ENCODE measurements at regions not wholly inside any gene's neighbourhood (a gene's known extent, or its start where the extent isn't known, plus 50 kb on each side); places are given as distances from the start of the nearest gene placed in this dataset.

GRCh38 chr15:101124731-101125451, 127.0 kb downstream of the CHSY1 start:
- no peak for DNase-seq
- Histone ChIP-seq H3K4me3 (no peak overlapping the region), H3K27ac (no peak overlapping the region), H3K27me3 (no peaks in the 10 kb centered on the region), H3K36me3 (no peaks in the 10 kb centered on the region), H3K4me1 (peaks cover 13 to 40% (median 26%) of the 10 kb centered on the region in 4 donors), H3K9me3 (no peaks in the 10 kb centered on the region)
- TF ChIP-seq EP300 (IDR thresholded peaks at IDR 0.05; ENCODE audit: low read depth) (no peak), CTCF (IDR thresholded peaks at IDR 0.05) (no peak), POLR2AphosphoS5 (IDR thresholded peaks at IDR 0.05) (no peak), POLR2A (IDR thresholded peaks at IDR 0.05) (no peak)
- intact Hi-C loops (cut with DNase I; ENCODE audit: low total_unique reads) = loop anchor here (10.0 kb wide), 1 partner anchor 120 kb away; no protein-coding TSS in a partner anchor
- 74 to 75% methylated on average over 9 to 10 of the region's 10 CpGs for WGBS, 2 donors (ENCODE audit: low coverage in 1 of 2)
- in situ Hi-C loops (cut with MboI; ENCODE audit: low pct_ligation_motif_present in 1 of 4, low pct_unique_long_range_greater_than_20kb in 1 of 4, low sequenced_read_pairs in 3 of 4) = no loop called here

- in situ Hi-C loops (cut with MboI; ENCODE audit: low pct_ligation_motif_present in 1 of 4, low pct_unique_long_range_greater_than_20kb in 1 of 4, low sequenced_read_pairs in 3 of 4) = no loop called here
- intact Hi-C loops (cut with DNase I; ENCODE audit: low total_unique reads) = loop anchor here (10.0 kb wide), 1 partner anchor 121 kb away; no protein-coding TSS in a partner anchor
- WGBS, 2 donors (ENCODE audit: low coverage in 1 of 2) = 95 to 97% methylated on average over 2 to 6 of the region's 6 CpGs
- TF ChIP-seq POLR2A (IDR thresholded peaks at IDR 0.05) = no peak
- no peak for TF ChIP-seq CTCF (IDR thresholded peaks at IDR 0.05)
- TF ChIP-seq POLR2AphosphoS5 (IDR thresholded peaks at IDR 0.05) = no peak
- no peak for TF ChIP-seq EP300 (IDR thresholded peaks at IDR 0.05; ENCODE audit: low read depth)
- Histone ChIP-seq H3K27ac (no peak overlapping the region), H3K9me3 (no peaks in the 10 kb centered on the region), H3K4me3 (no peak overlapping the region), H3K27me3 (no peaks in the 10 kb centered on the region), H3K4me1 (peaks cover 13 to 40% (median 26%) of the 10 kb centered on the region in 4 donors), H3K36me3 (no peaks in the 10 kb centered on the region)
- no peak for DNase-seq
These were observed 128.5 kb downstream of the CHSY1 start for GRCh38 chr15:101123222-101123910.

GRCh38 chr15:101122806-101123205, 129.0 kb downstream of the CHSY1 start:
- in situ Hi-C loops (cut with MboI; ENCODE audit: low pct_ligation_motif_present in 1 of 4, low pct_unique_long_range_greater_than_20kb in 1 of 4, low sequenced_read_pairs in 3 of 4) = no loop called here
- Histone ChIP-seq H3K27me3 (no peaks in the 10 kb centered on the region), H3K36me3 (no peaks in the 10 kb centered on the region), H3K4me3 (no peak overlapping the region), H3K9me3 (no peaks in the 10 kb centered on the region), H3K27ac (no peak overlapping the region), H3K4me1 (peaks cover 12 to 34% (median 24%) of the 10 kb centered on the region in 4 donors)
- TF ChIP-seq POLR2AphosphoS5 (IDR thresholded peaks at IDR 0.05) (no peak), EP300 (IDR thresholded peaks at IDR 0.05; ENCODE audit: low read depth) (no peak), POLR2A (IDR thresholded peaks at IDR 0.05) (no peak), CTCF (IDR thresholded peaks at IDR 0.05) (no peak)
- 60 to 89% methylated on average over 1 to 8 of the region's 8 CpGs for WGBS, 2 donors (ENCODE audit: low coverage in 1 of 2)
- DNase-seq = no peak
- intact Hi-C loops (cut with DNase I; ENCODE audit: low total_unique reads) = loop anchor here (10.0 kb wide), 1 partner anchor 122 kb away; no protein-coding TSS in a partner anchor

DNA sequence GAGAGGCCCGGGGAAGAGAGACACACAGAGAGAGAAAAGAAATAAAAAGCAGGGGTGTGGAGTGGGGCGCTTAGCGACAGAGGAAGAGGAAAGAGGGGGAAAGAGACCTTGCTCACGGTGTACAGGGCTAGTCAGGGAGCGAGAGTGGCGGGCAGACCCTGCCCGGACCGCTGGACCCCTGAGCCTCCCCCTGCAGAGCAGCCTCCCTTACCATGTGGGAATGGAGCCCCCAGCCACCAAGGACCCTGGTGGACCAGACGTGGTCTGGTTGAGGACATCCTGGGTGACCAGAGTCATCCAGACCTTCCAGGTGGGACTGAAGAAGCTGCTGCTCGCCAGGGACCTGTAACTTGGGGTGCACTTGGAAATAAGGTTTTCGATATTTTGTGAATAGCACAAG, 129.6 kb downstream of the CHSY1 start:
- in situ Hi-C loops (cut with MboI; ENCODE audit: low pct_ligation_motif_present in 1 of 4, low pct_unique_long_range_greater_than_20kb in 1 of 4, low sequenced_read_pairs in 3 of 4) = no loop called here
- TF ChIP-seq POLR2A (IDR thresholded peaks at IDR 0.05) = no peak
- no peaks in the 10 kb centered on the region for H3K9me3 ChIP-seq
- intact Hi-C loops (cut with DNase I; ENCODE audit: low total_unique reads) = loop anchor here (10.0 kb wide), 1 partner anchor 123 kb away; no protein-coding TSS in a partner anchor
- H3K36me3 ChIP-seq = no peaks in the 10 kb centered on the region
- H3K27me3 ChIP-seq = no peaks in the 10 kb centered on the region
- no peak for DNase-seq
- peak overlapping the region in 3 of 4 donors; percentile 53 to 71 (median 65) for H3K27ac ChIP-seq
- peaks cover 6 to 29% (median 19%) of the 10 kb centered on the region in 4 donors for H3K4me1 ChIP-seq
- WGBS, 2 donors (ENCODE audit: low coverage in 1 of 2) = 66 to 87% methylated on average over 6 to 11 of the region's 11 CpGs
- H3K4me3 ChIP-seq = no peak overlapping the region

All from transverse colon (tissue), 4 donors.